GM23248 (cell line): ENCODE measurements at regions not wholly inside any gene's neighbourhood (a gene's known extent, or its start where the extent isn't known, plus 50 kb on each side); places are given as distances from the start of the nearest gene placed in this dataset.

Experiments
- DNase-seq: peaks from one replicate; pipeline ENCODE4 v3.0.0-alpha.2; 2015
- H2AFZ ChIP-seq: fragments of 200-600 bp; sonication (generic); 2 replicates; pipeline ENCODE4 v1.6.1; 2016; ENCODE audit warnings: antibody characterized with exemption
- H3F3A ChIP-seq: fragments of 200-600 bp; sonication (generic); 2 replicates; pipeline ENCODE4 v1.6.1; 2016; ENCODE audit warnings: mild to moderate bottlenecking, antibody characterized with exemption, mixed run types; ENCODE audit not compliant: insufficient read depth
- H3K27ac ChIP-seq: fragments of 200-600 bp; sonication (generic); 2 replicates; pipeline ENCODE4 v1.5.1; 2016; ENCODE audit warnings: mild to moderate bottlenecking
- H3K27me3 ChIP-seq: fragments of 200-600 bp; sonication (generic); replicated peaks from 2 replicates; pipeline ENCODE4 v1.6.1; 2016; ENCODE audit warnings: mild to moderate bottlenecking; ENCODE audit not compliant: insufficient read depth
- H3K36me3 ChIP-seq: fragments of 200-600 bp; sonication (generic); 2 replicates; pipeline ENCODE4 v1.6.1; 2016; ENCODE audit warnings: low read depth, mild to moderate bottlenecking
- H3K4me1 ChIP-seq: fragments of 200-600 bp; sonication (generic); 2 replicates; pipeline ENCODE4 v1.6.1; 2016; ENCODE audit warnings: mild to moderate bottlenecking; ENCODE audit not compliant: insufficient read depth
- H3K4me2 ChIP-seq: fragments of 200-600 bp; sonication (generic); one replicate; pipeline ENCODE4 v1.6.1; 2016; ENCODE audit warnings: mild to moderate bottlenecking; ENCODE audit not compliant: unreplicated experiment
- H3K4me3 ChIP-seq: fragments of 200-600 bp; sonication (generic); 2 replicates; pipeline ENCODE4 v1.5.1; 2016; ENCODE audit warnings: mild to moderate bottlenecking
- H3K79me2 ChIP-seq: fragments of 200-600 bp; sonication (generic); 2 replicates; pipeline ENCODE4 v1.6.1; 2016; ENCODE audit warnings: mild to moderate bottlenecking; ENCODE audit not compliant: insufficient read depth
- H3K9ac ChIP-seq: fragments of 200-600 bp; sonication (generic); 2 replicates; pipeline ENCODE4 v1.6.1; 2016; ENCODE audit warnings: mild to moderate bottlenecking
- H3K9me2 ChIP-seq: fragments of 200-600 bp; sonication (generic); 2 replicates; pipeline ENCODE4 v1.6.1; 2016; ENCODE audit warnings: mixed run types, mild to moderate bottlenecking, moderate library complexity; ENCODE audit not compliant: insufficient read depth
- H3K9me3 ChIP-seq: fragments of 200-600 bp; sonication (generic); one replicate; pipeline ENCODE4 v1.6.1; 2017; ENCODE audit warnings: low read depth
- H4K20me1 ChIP-seq: fragments of 200-600 bp; sonication (generic); 2 replicates; pipeline ENCODE4 v1.6.0; 2016; ENCODE audit not compliant: insufficient read depth
- EZH2 ChIP-seq: fragments of 200-600 bp; sonication (generic); IDR thresholded peaks from 2 replicates; pipeline ENCODE4 v1.6.1; 2018; ENCODE audit warnings: antibody characterized with exemption, mild to moderate bottlenecking; ENCODE audit not compliant: insufficient read depth, poor library complexity, severe bottlenecking
- EZH2phosphoT487 ChIP-seq: fragments of 200-600 bp; sonication (generic); IDR thresholded peaks from 2 replicates; pipeline ENCODE4 v1.6.1; 2018; ENCODE audit warnings: antibody characterized with exemption, moderate library complexity, mild to moderate bottlenecking, low read depth; ENCODE audit not compliant: insufficient read depth
- WGBS, 2 experiments: methylation state at CpG; one replicate each; pipeline ENCODE4 v1.1.6; 2015 to 2017; ENCODE audit warnings: low lambda C conversion rate in 2 of 2, low coverage in 1 of 2; ENCODE audit errors: missing lambda C conversion rate in 2 of 2; 5-methylcytosine and 5-hydroxymethylcytosine counted together
- in situ Hi-C: fragments of 300-500 bp; cut with MboI; formaldehyde crosslinking; loops from 2 replicates; pipeline ENCODE4 v1.15.0; 2020

- Histone ChIP-seq H2AFZ (no peak overlapping the region), H3K36me3 (no peaks in the 10 kb centered on the region), H3K9me3 (no peaks in the 10 kb centered on the region), H3K4me2 (peak overlapping the region; percentile 1), H3K27me3 (no peaks in the 10 kb centered on the region), H3F3A (no peaks in the 10 kb centered on the region), H3K79me2 (no peaks in the 10 kb centered on the region), H3K27ac (no peak overlapping the region), H3K4me3 (no peak overlapping the region), H3K4me1 (peaks cover 7% of the 10 kb centered on the region; the same call in 1 of the 2 replicates), H3K9me2 (no peaks in the 10 kb centered on the region), H3K9ac (no peak overlapping the region), H4K20me1 (no peaks in the 10 kb centered on the region)
- in situ Hi-C loops: no loop called here
- 93 to 94% methylated on average over 6 of the region's 6 CpGs for WGBS, 2 experiments
- DNase-seq: no peak
- TF ChIP-seq EZH2phosphoT487: no peak
- TF ChIP-seq EZH2: no peak
Measured at GRCh38 chr16:27703121-27703520, 153.2 kb downstream of the KATNIP start.

GRCh38 chr16:27703545-27703944 is 153.6 kb downstream of the KATNIP start:
- Histone ChIP-seq H2AFZ (0 out of 2 replicates have a peak overlapping the region, but pooled peaks have one; percentile 42), H3K79me2 (no peaks in the 10 kb centered on the region)

GRCh38 chr16:27704252-27704651 is 154.3 kb downstream of the KATNIP start:
- Histone ChIP-seq H3K27me3 (no peaks in the 10 kb centered on the region), H4K20me1 (no peaks in the 10 kb centered on the region), H2AFZ (no peak overlapping the region), H3F3A (no peaks in the 10 kb centered on the region), H3K9me2 (no peaks in the 10 kb centered on the region), H3K4me3 (no peak overlapping the region), H3K4me2 (no peak overlapping the region), H3K27ac (no peak overlapping the region), H3K9me3 (no peaks in the 10 kb centered on the region), H3K9ac (no peak overlapping the region), H3K79me2 (no peaks in the 10 kb centered on the region), H3K36me3 (no peaks in the 10 kb centered on the region), H3K4me1 (peaks cover 7% of the 10 kb centered on the region; the same call in 1 of the 2 replicates)
- no peak for DNase-seq
- in situ Hi-C loops: no loop called here
- TF ChIP-seq EZH2phosphoT487 (no peak), EZH2 (no peak)
- WGBS, 2 experiments: 94 to 97% methylated on average over 4 of the region's 4 CpGs

More at GRCh38 chr16:27703545-27703944, 153.6 kb downstream of the KATNIP start:
- no peaks in the 10 kb centered on the region for H3K9me2 ChIP-seq
- DNase-seq: peak; percentile 37
- H3K27ac ChIP-seq: no peak overlapping the region
- peak overlapping the region; percentile 1 for H3K4me2 ChIP-seq
- no peak for TF ChIP-seq EZH2phosphoT487
- no peak for TF ChIP-seq EZH2
- no peaks in the 10 kb centered on the region for H3K27me3 ChIP-seq
- no peaks in the 10 kb centered on the region for H4K20me1 ChIP-seq
- H3K4me1 ChIP-seq: peaks cover 7% of the 10 kb centered on the region; the same call in 1 of the 2 replicates
- H3F3A ChIP-seq: no peaks in the 10 kb centered on the region
- WGBS, 2 experiments: 75 to 76% methylated on average over 5 of the region's 5 CpGs
- H3K9me3 ChIP-seq: no peaks in the 10 kb centered on the region
- 0 out of 2 replicates have a peak overlapping the region, but pooled peaks have one; percentile 15 for H3K9ac ChIP-seq
- H3K36me3 ChIP-seq: no peaks in the 10 kb centered on the region
- in situ Hi-C loops: no loop called here
- H3K4me3 ChIP-seq: no peak overlapping the region

DNA sequence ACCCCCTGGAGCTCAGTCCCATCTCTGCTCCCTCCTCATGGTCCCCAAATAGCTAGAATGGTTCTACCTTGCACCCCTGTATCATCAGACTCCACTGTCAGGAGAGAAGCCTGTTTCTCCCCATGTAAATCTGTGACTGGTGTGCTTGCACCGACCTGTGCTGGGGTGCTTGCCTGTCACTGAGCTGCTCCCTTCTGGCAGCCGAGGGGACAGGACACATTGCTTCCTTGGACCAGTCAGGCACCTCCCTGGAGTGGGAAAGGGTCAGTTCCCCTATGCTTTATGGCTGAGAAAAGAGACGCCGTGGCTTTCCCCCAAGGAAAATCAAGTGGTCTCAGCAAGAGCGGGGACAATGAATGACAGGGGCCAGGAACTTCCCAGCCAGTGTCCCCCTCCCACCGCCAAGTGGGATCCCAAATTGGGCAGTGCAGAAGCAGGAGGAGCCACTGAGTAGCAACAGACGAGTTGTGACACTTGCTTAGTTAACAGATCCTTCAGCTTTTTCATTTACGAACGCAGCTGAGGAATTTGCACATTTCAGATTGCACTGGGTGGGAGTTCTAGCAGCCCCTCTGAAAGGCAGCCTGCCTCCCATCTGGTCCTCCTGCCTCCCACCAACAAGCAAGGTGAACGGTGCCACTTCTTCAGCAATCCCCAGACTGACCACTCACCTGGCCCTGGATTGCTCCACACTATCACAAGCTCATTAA is 156.4 kb downstream of the KATNIP start:
- TF ChIP-seq EZH2phosphoT487 (no peak), EZH2 (no peak)
- Histone ChIP-seq H3K9ac (no peak overlapping the region), H3K4me2 (no peak overlapping the region), H3K79me2 (no peaks in the 10 kb centered on the region), H3K4me3 (no peak overlapping the region), H3K9me3 (no peaks in the 10 kb centered on the region), H3K9me2 (no peaks in the 10 kb centered on the region), H3K36me3 (no peaks in the 10 kb centered on the region; the same call in 1 of the 2 replicates), H3K4me1 (peaks cover 7% of the 10 kb centered on the region; the same call in 1 of the 2 replicates), H3K27ac (no peak overlapping the region), H3F3A (no peaks in the 10 kb centered on the region), H3K27me3 (no peaks in the 10 kb centered on the region), H4K20me1 (no peaks in the 10 kb centered on the region), H2AFZ (no peak overlapping the region)
- DNase-seq: no peak
- in situ Hi-C loops: no loop called here
- 94 to 96% methylated on average over 10 of the region's 10 CpGs for WGBS, 2 experiments
